ENCODE measurements at regions not wholly inside any gene's neighbourhood (a gene's known extent, or its start where the extent isn't known, plus 50 kb on each side); places are given as distances from the start of the nearest gene placed in this dataset.

GRCh38 chr14:103257211-103257962 lies 76.7 kb upstream of the EIF5 start:
- no peak for TF ChIP-seq CTCF (IDR thresholded peaks at IDR 0.05)
- TF ChIP-seq POLR2A (IDR thresholded peaks at IDR 0.05): no peak
